ENCODE measurements at regions not wholly inside any gene's neighbourhood (a gene's known extent, or its start where the extent isn't known, plus 50 kb on each side); places are given as distances from the start of the nearest gene placed in this dataset.

GRCh38 chr2:30382162-30382783, 64.8 kb upstream of the LCLAT1 start:
- no peaks in the 10 kb centered on the region for H3K9me1 ChIP-seq (replicated peaks; ENCODE audit: control insufficient read depth, extremely low read depth, insufficient read depth, low read length)
- POLR2A ChIA-PET = no interaction called here
- intact Hi-C loops (cut with micrococcal nuclease) = no loop called here
- DNase-seq (ENCODE audit: low read depth, low spot score) (no peak), FAIRE-seq (no peak)
- no peaks in the 10 kb centered on the region for H3K4me1 ChIP-seq (ENCODE audit: control insufficient read depth, extremely low read depth, insufficient read depth, low read length)
- H2AFZ ChIP-seq (ENCODE audit: low read depth, low read length) = no peak overlapping the region
- H3K9me3 ChIP-seq (replicated peaks; ENCODE audit: control insufficient read depth, insufficient read depth, low read length) = no peaks in the 10 kb centered on the region
- BruUV-seq (replicated peaks) = no TSS peak
- dilution Hi-C loops (cut with MboI; ENCODE audit: extremely low pct_ligation_motif_present, low sequenced_read_pairs) = no loop called here
- CTCF ChIA-PET = no interaction called here
- H3K27me3 ChIP-seq (ENCODE audit: control insufficient read depth in 2 of 2, insufficient read depth in 2 of 2, low read length in 2 of 2) = no peaks in the 10 kb centered on the region
- H3K36me3 ChIP-seq (ENCODE audit: control insufficient read depth in 2 of 2, extremely low read depth in 1 of 2, insufficient read depth in 2 of 2, low read length in 2 of 2) = no peaks in the 10 kb centered on the region
- no peaks in the 10 kb centered on the region for H3K79me2 ChIP-seq (ENCODE audit: control insufficient read depth, insufficient read depth, low read length)
- no peak overlapping the region for H3K27ac ChIP-seq (ENCODE audit: insufficient read depth, low read depth, low read length)
- H4K20me1 ChIP-seq (replicated peaks; ENCODE audit: control insufficient read depth, extremely low read depth, insufficient read depth, low read length) = no peaks in the 10 kb centered on the region
- H3K9ac ChIP-seq (replicated peaks; ENCODE audit: extremely low read depth, insufficient read depth, low read length) = no peak overlapping the region
- H3K4me3 ChIP-seq (replicated peaks in 1 of 3; ENCODE audit: insufficient read depth in 1 of 3, low read depth in 1 of 3, low read length in 3 of 3) = no peak overlapping the region
- no peak for TF ChIP-seq JUN (IDR thresholded peaks at IDR 0.05; ENCODE audit: borderline replicate concordance, insufficient read depth, insufficient read length, low read depth)
- TF ChIP-seq EZH2 (IDR thresholded peaks at IDR 0.05; ENCODE audit: borderline replicate concordance, low read depth, low read length, severe bottlenecking) = no peak
- TF ChIP-seq GATA2 (IDR thresholded peaks at IDR 0.05; ENCODE audit: insufficient read depth, insufficient read length, low read depth, low read length) = no peak
- TF ChIP-seq POLR2A (IDR thresholded peaks at IDR 0.05; ENCODE audit: low read depth, low read length) = no peak
- no peak for TF ChIP-seq FOS (IDR thresholded peaks at IDR 0.05; ENCODE audit: borderline replicate concordance, insufficient read depth, low read length)
- TF ChIP-seq MAX (IDR thresholded peaks at IDR 0.05; ENCODE audit: insufficient read depth, insufficient read length) = no peak
- TF ChIP-seq POLR2AphosphoS5 (IDR thresholded peaks at IDR 0.05; ENCODE audit: insufficient read depth, low read depth, low read length) = no peak
- no peak for TF ChIP-seq MYC (IDR thresholded peaks at IDR 0.05; ENCODE audit: low read depth, low read length)
- TF ChIP-seq CTCF (IDR thresholded peaks at IDR 0.05; ENCODE audit: extremely low read depth in 1 of 2, insufficient read depth in 1 of 2, low read depth in 1 of 2, low read length in 2 of 2) = no peak
- H3K4me2 ChIP-seq (ENCODE audit: insufficient read depth, low read length) = no peak overlapping the region

Data from endothelial cell of umbilical vein (primary cell).